Gastroesophageal sphincter (tissue), 4 donors: ENCODE measurements at regions not wholly inside any gene's neighbourhood (a gene's known extent, or its start where the extent isn't known, plus 50 kb on each side); places are given as distances from the start of the nearest gene placed in this dataset.

Experiments
- ATAC-seq: fragments of 150-250 bp; one replicate; pipeline ENCODE4 v1.9.1; 2016; ENCODE audit warnings: mild to moderate bottlenecking, moderate library complexity
- H3K27ac ChIP-seq, 4 donors: fragments of 200-600 bp; sonication (generic) in 3 of 4; 1 replicate in 3 of 4; 2 replicates in 1 of 4; pipeline ENCODE4 v1.5.1; 2016 to 2019
- H3K27me3 ChIP-seq: fragments of 200-600 bp; sonication (generic); one replicate; pipeline ENCODE4 v1.5.1; 2019
- H3K36me3 ChIP-seq, 2 donors: fragments of 200-600 bp; sonication (generic); one replicate each; pipeline ENCODE4 v1.5.1; 2019; ENCODE audit warnings: control low read depth in 1 of 2
- H3K4me1 ChIP-seq, 3 donors: fragments of 200-600 bp; sonication (generic); 1 replicate in 2 of 3; 2 replicates in 1 of 3; pipeline ENCODE4 v1.5.1; 2016 to 2019; ENCODE audit warnings: control low read depth in 2 of 3
- H3K4me3 ChIP-seq, 2 donors: fragments of 200-600 bp; sonication (generic); one replicate each; pipeline ENCODE4 v1.5.1; 2019; ENCODE audit warnings: mild to moderate bottlenecking in 1 of 2, moderate library complexity in 1 of 2
- H3K9me3 ChIP-seq, 3 donors: fragments of 200-600 bp; sonication (generic); one replicate each; pipeline ENCODE4 v1.5.1; 2017 to 2019; ENCODE audit warnings: control low read depth in 2 of 3
- EP300 ChIP-seq: sonication (generic); formaldehyde crosslinking; IDR thresholded peaks from one replicate; pipeline ENCODE4 v1.6.1; 2017; ENCODE audit warnings: antibody characterized with exemption, mild to moderate bottlenecking
- POLR2A ChIP-seq, 2 donors: fragments of 450-650 bp; IDR thresholded peaks; one replicate each; pipeline ENCODE4 v1.6.1; 2017; ENCODE audit warnings: antibody characterized with exemption in 2 of 2, mild to moderate bottlenecking in 2 of 2, moderate library complexity in 1 of 2
- POLR2AphosphoS5 ChIP-seq: sonication (generic); formaldehyde crosslinking; IDR thresholded peaks from one replicate; pipeline ENCODE4 v1.6.1; 2017; ENCODE audit warnings: antibody characterized with exemption
- WGBS, 2 donors: methylation state at CpG; one replicate each; pipeline ENCODE4 v1.1.5; 2018; ENCODE audit warnings: low coverage in 1 of 2; 5-methylcytosine and 5-hydroxymethylcytosine counted together
- TF ChIP-seq, protein P1 (sequence below), 4 experiments: fragments of 200-600 bp in 2 of 4; fragments of 450-650 bp in 2 of 4; sonication (generic) in 1 of 4; IDR thresholded peaks; one replicate each; pipeline ENCODE4 v1.5.1; 2017 to 2019; ENCODE audit warnings: antibody characterized with exemption in 4 of 4, mild to moderate bottlenecking in 2 of 4, moderate library complexity in 2 of 4

DNA sequence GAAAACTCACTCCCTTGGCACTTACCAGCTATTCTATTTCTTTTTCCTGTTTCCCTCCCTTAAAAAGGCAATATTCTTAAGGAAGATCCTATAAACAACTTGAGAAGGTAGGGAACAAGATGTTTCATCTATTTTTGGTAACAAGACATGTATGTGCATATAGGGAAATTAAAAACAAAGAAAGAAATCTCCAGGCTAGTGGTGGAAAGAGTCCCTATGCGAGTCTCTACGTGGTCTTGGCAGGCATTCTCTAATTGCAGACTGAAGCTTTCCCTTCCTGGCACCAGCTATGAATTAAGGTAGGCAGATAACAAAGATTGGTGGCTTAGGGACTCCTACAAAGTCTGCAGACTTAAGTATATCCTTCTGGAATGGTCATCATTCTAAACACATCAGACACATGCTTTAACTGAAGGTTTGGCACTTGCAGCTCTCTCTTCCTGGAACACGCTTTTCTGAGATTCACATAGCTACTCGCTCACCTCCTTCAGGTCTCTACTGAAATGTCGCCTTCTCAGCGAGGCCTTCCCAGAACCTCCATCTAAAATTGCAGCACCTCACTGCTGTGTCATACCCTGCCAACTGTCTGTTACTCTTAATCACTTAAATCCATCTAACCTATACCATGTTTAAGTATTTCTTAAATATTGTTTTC lies 336.0 kb downstream of the VGLL3 start:
- H3K36me3 ChIP-seq, result no peaks in the 10 kb centered on the region
- 72 to 77% methylated on average over 5 to 6 of the region's 6 CpGs for WGBS, 2 donors
- TF ChIP-seq, protein P1, sequence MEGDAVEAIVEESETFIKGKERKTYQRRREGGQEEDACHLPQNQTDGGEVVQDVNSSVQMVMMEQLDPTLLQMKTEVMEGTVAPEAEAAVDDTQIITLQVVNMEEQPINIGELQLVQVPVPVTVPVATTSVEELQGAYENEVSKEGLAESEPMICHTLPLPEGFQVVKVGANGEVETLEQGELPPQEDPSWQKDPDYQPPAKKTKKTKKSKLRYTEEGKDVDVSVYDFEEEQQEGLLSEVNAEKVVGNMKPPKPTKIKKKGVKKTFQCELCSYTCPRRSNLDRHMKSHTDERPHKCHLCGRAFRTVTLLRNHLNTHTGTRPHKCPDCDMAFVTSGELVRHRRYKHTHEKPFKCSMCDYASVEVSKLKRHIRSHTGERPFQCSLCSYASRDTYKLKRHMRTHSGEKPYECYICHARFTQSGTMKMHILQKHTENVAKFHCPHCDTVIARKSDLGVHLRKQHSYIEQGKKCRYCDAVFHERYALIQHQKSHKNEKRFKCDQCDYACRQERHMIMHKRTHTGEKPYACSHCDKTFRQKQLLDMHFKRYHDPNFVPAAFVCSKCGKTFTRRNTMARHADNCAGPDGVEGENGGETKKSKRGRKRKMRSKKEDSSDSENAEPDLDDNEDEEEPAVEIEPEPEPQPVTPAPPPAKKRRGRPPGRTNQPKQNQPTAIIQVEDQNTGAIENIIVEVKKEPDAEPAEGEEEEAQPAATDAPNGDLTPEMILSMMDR (IDR thresholded peaks at IDR 0.05), result no peak
- TF ChIP-seq POLR2AphosphoS5, result no peak
- TF ChIP-seq POLR2A (IDR thresholded peaks at IDR 0.05), result no peak
- no peak for TF ChIP-seq EP300
- no peak overlapping the region for H3K27ac ChIP-seq
- H3K4me1 ChIP-seq, result no peaks in the 10 kb centered on the region
- H3K4me3 ChIP-seq, result no peak overlapping the region
- no peak for ATAC-seq
- H3K27me3 ChIP-seq, result no peaks in the 10 kb centered on the region
- no peaks in the 10 kb centered on the region for H3K9me3 ChIP-seq

DNA sequence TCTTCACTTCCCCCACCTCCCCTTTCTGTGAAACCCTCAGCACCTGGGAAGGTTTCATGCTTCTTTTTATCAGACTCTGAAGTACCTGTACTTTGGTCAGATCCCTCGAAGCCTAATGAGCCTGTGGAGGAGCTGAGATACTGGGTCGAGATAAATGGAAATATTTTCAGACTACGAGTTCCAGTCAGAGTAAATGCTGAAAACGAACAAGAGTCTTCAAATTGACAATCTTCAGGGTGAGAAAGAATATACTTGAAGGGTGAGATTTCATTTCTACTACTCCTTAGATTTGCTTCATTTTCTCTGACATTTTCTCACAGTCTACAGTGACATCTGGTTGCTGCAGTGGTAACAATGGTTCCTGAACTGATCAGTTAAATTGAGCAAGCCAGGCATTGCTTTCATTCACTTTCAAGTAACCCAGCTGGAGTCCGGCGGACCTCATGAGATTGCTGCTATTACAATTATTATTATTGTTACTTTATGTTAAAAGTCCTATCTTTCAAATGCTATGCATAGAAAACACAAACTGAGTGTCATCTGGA lies 337.2 kb downstream of the VGLL3 start:
- Histone ChIP-seq H3K36me3 (no peaks in the 10 kb centered on the region), H3K27me3 (no peaks in the 10 kb centered on the region), H3K9me3 (no peaks in the 10 kb centered on the region), H3K27ac (no peak overlapping the region), H3K4me1 (no peaks in the 10 kb centered on the region), H3K4me3 (no peak overlapping the region)
- no peak for ATAC-seq
- 56 to 66% methylated on average over 6 of the region's 6 CpGs for WGBS, 2 donors
- no peak for TF ChIP-seq EP300
- no peak for TF ChIP-seq POLR2AphosphoS5
- TF ChIP-seq, protein P1 (IDR thresholded peaks at IDR 0.05), result no peak
- TF ChIP-seq POLR2A (IDR thresholded peaks at IDR 0.05), result no peak

DNA sequence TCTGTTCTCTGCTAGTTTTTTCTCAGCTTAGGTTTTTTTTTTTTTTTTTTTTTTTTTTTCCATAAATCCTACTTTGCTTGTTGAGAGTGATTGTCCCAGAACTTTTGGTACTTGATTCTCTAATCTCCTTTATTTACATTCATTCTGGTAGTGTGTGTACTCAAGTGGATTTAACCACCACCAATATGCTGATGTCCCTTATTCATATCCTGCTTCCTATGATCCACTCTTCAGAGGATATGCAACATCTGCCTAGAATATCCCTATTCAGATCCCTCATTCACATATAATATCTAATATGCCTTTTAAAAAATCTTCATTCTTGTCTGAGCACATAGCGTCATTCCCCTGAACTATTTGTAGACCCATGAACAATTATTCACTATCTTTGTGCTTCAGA lies 342.9 kb downstream of the VGLL3 start:
- H3K4me1 ChIP-seq, result no peaks in the 10 kb centered on the region
- H3K27ac ChIP-seq, result no peak overlapping the region
- TF ChIP-seq, protein P1 (IDR thresholded peaks at IDR 0.05), result no peak
- TF ChIP-seq POLR2AphosphoS5 (no peak), EP300 (no peak), POLR2A (IDR thresholded peaks at IDR 0.05) (no peak)
- H3K9me3 ChIP-seq, result no peaks in the 10 kb centered on the region
- no peak overlapping the region for H3K4me3 ChIP-seq
- no peak for ATAC-seq
- H3K27me3 ChIP-seq, result no peaks in the 10 kb centered on the region
- no peaks in the 10 kb centered on the region for H3K36me3 ChIP-seq
- 37 to 60% methylated on average over 1 of the region's 1 CpG for WGBS, 2 donors

DNA sequence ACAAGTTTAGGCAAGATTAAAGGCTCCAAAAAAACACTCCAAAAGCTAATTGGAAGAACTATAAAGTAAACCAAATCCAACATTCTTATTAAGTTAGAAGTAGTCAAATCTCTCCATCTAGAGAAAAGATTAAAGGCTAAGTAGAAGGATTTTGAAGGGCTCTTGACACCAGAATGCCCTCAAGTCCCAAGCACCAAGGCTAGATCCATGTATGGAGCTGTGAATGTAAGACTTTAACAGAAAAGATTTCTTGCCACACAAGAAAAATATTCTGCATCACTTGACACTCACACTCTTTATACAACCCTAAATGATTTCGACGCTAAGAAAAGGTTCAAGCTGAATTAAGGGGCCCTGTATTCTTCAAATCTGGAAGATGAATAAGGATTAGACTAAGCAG lies 345.2 kb downstream of the VGLL3 start:
- no peak overlapping the region for H3K27ac ChIP-seq
- 43 to 64% methylated on average over 2 of the region's 2 CpGs for WGBS, 2 donors
- no peaks in the 10 kb centered on the region for H3K4me1 ChIP-seq
- ATAC-seq, result no peak
- H3K36me3 ChIP-seq, result no peaks in the 10 kb centered on the region
- no peak overlapping the region for H3K4me3 ChIP-seq
- H3K9me3 ChIP-seq, result no peaks in the 10 kb centered on the region
- no peaks in the 10 kb centered on the region for H3K27me3 ChIP-seq
- TF ChIP-seq EP300 (no peak), POLR2A (IDR thresholded peaks at IDR 0.05) (no peak), POLR2AphosphoS5 (no peak)
- TF ChIP-seq, protein P1 (IDR thresholded peaks at IDR 0.05), result no peak

DNA sequence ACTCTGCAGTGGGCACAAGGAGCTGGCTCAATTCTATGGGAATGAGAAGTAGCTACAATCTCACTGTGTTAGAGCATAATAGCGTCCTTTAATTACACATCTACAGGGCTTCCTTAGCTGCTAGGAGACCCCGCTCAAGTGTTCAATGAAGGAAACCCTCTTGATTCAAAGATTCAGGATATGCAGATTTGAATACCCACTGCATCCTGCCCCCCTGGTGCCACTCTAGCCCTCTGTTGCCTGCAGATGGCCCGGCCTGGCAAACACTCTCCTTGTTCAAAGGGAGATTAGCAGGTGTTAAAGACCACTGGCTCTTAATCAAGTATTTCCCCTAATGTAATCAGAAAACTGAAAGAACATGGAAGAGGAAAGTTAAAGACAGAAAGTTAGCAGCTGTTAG lies 356.6 kb downstream of the VGLL3 start:
- no peaks in the 10 kb centered on the region for H3K27me3 ChIP-seq
- no peaks in the 10 kb centered on the region for H3K9me3 ChIP-seq
- no peak for TF ChIP-seq POLR2AphosphoS5
- TF ChIP-seq EP300, result no peak
- no peak overlapping the region for H3K4me3 ChIP-seq
- no peaks in the 10 kb centered on the region for H3K4me1 ChIP-seq
- ATAC-seq, result no peak
- H3K36me3 ChIP-seq, result no peaks in the 10 kb centered on the region
- 53% methylated on average over 2 of the region's 3 CpGs; no CpG with 5 or more reads in 1 of the 2 donors for WGBS, 2 donors
- no peak overlapping the region for H3K27ac ChIP-seq
